Vagina (tissue), 2 donors: ENCODE measurements at regions not wholly inside any gene's neighbourhood (a gene's known extent, or its start where the extent isn't known, plus 50 kb on each side); places are given as distances from the start of the nearest gene placed in this dataset.
"Not testable (repeated sequence)": the region's sequence is repeated elsewhere in the genome, so short reads cannot be mapped to it uniquely, and the experiment has no call there.

Source experiments
- DNase-seq, 2 donors: peaks; one replicate each; pipeline ENCODE4 v3.0.0-alpha.2; 2017; ENCODE audit errors: extremely low spot score in 2 of 2
- H3K27ac ChIP-seq: fragments of 200-600 bp; sonication (generic); one replicate; pipeline ENCODE4 v1.5.1; 2019
- H3K27me3 ChIP-seq: fragments of 200-600 bp; sonication (generic); one replicate; pipeline ENCODE4 v1.5.1; 2019
- H3K36me3 ChIP-seq, 2 donors: fragments of 200-600 bp; sonication (generic); one replicate each; pipeline ENCODE4 v1.5.1; 2017 to 2019
- H3K4me1 ChIP-seq: fragments of 200-600 bp; sonication (generic); one replicate; pipeline ENCODE4 v1.5.1; 2019
- H3K4me3 ChIP-seq, 2 donors: fragments of 200-600 bp; sonication (generic); 1 replicate in 1 of 2; 2 replicates in 1 of 2; pipeline ENCODE4 v1.5.1; 2016 to 2019
- H3K9me3 ChIP-seq: fragments of 200-600 bp; sonication (generic); one replicate; pipeline ENCODE4 v1.5.1; 2019
- POLR2A ChIP-seq, 2 donors: fragments of 450-650 bp; IDR thresholded peaks; one replicate each; pipeline ENCODE4 v1.6.1; 2017; ENCODE audit warnings: antibody characterized with exemption in 2 of 2, mild to moderate bottlenecking in 2 of 2, moderate library complexity in 2 of 2
- POLR2AphosphoS5 ChIP-seq, 2 donors: sonication (generic); formaldehyde crosslinking; IDR thresholded peaks; one replicate each; pipeline ENCODE4 v1.9.0; 2017; ENCODE audit warnings: antibody characterized with exemption in 2 of 2, mild to moderate bottlenecking in 2 of 2, low read depth in 1 of 2; ENCODE audit not compliant: insufficient read depth in 1 of 2
- intact Hi-C: fragments of 100-400 bp; cut with DNase I; formaldehyde crosslinking; loops from one replicate; pipeline ENCODE4 v1.15.1; 2023
- TF ChIP-seq, protein P1 (sequence below), 3 experiments: fragments of 450-650 bp in 2 of 3; fragments of 200-600 bp in 1 of 3; sonication (generic) in 1 of 3; IDR thresholded peaks; one replicate each; pipeline ENCODE4 v1.5.1; 2017 to 2019; ENCODE audit warnings: antibody characterized with exemption in 3 of 3, mild to moderate bottlenecking in 2 of 3, moderate library complexity in 2 of 3

- H3K27me3 ChIP-seq, result no peaks in the 10 kb centered on the region
- no peak overlapping the region for H3K4me3 ChIP-seq
- H3K9me3 ChIP-seq, result no peaks in the 10 kb centered on the region
- TF ChIP-seq, protein P1, sequence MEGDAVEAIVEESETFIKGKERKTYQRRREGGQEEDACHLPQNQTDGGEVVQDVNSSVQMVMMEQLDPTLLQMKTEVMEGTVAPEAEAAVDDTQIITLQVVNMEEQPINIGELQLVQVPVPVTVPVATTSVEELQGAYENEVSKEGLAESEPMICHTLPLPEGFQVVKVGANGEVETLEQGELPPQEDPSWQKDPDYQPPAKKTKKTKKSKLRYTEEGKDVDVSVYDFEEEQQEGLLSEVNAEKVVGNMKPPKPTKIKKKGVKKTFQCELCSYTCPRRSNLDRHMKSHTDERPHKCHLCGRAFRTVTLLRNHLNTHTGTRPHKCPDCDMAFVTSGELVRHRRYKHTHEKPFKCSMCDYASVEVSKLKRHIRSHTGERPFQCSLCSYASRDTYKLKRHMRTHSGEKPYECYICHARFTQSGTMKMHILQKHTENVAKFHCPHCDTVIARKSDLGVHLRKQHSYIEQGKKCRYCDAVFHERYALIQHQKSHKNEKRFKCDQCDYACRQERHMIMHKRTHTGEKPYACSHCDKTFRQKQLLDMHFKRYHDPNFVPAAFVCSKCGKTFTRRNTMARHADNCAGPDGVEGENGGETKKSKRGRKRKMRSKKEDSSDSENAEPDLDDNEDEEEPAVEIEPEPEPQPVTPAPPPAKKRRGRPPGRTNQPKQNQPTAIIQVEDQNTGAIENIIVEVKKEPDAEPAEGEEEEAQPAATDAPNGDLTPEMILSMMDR (IDR thresholded peaks at IDR 0.05), result no peak
- no peak for TF ChIP-seq POLR2AphosphoS5 (IDR thresholded peaks at IDR 0.05; ENCODE audit: insufficient read depth in 1 of 2, low read depth in 1 of 2)
- TF ChIP-seq POLR2A (IDR thresholded peaks at IDR 0.05), result no peak
- intact Hi-C loops, result no loop called here
- no peaks in the 10 kb centered on the region for H3K4me1 ChIP-seq
- H3K27ac ChIP-seq, result no peak overlapping the region
- H3K36me3 ChIP-seq, result no peaks in the 10 kb centered on the region
- no peak for DNase-seq
Measured at GRCh38 chr5:121105921-121106320, 641.8 kb downstream of the PRR16 start.

- intact Hi-C loops, H3K4me1 ChIP-seq, H3K27me3 ChIP-seq, DNase-seq, H3K27ac ChIP-seq, H3K36me3 ChIP-seq, H3K9me3 ChIP-seq, H3K4me3 ChIP-seq: not testable (repeated sequence)
Measured at GRCh38 chr5:121106721-121107690, 642.9 kb downstream of the PRR16 start.

GRCh38 chr5:121108725-121109124 is 644.6 kb downstream of the PRR16 start:
- H3K27me3 ChIP-seq, result no peaks in the 10 kb centered on the region
- no peaks in the 10 kb centered on the region for H3K9me3 ChIP-seq
- no peaks in the 10 kb centered on the region for H3K36me3 ChIP-seq
- no peak for TF ChIP-seq POLR2A (IDR thresholded peaks at IDR 0.05)
- no peak overlapping the region for H3K27ac ChIP-seq
- no peak overlapping the region for H3K4me3 ChIP-seq
- H3K4me1 ChIP-seq, result no peaks in the 10 kb centered on the region
- intact Hi-C loops, result no loop called here
- no peak for DNase-seq

DNA sequence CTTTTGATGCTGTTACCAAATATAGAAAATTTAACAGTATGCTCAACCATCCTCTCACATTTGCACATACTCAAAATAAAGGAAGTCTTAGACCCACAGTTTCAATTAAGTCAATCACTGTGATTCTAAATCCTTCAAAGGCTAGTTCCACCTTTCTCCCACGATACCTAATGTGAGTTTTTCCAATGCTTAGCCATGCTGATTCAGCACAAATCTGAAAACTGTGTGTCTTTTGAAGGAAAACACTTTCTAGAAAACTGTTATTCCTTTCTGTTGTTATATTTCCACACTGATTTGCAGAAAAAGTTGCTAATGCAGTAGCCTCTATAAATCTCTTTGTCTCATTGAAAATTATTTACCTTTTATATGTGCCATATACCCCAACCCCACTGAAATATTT is 645.7 kb downstream of the PRR16 start:
- Histone ChIP-seq H3K36me3 (no peaks in the 10 kb centered on the region), H3K9me3 (no peaks in the 10 kb centered on the region), H3K4me1 (no peaks in the 10 kb centered on the region), H3K4me3 (no peak overlapping the region), H3K27me3 (no peaks in the 10 kb centered on the region), H3K27ac (no peak overlapping the region)
- intact Hi-C loops, result no loop called here
- no peak for TF ChIP-seq POLR2AphosphoS5 (IDR thresholded peaks at IDR 0.05; ENCODE audit: insufficient read depth in 1 of 2, low read depth in 1 of 2)
- TF ChIP-seq, protein P1 (IDR thresholded peaks at IDR 0.05), result no peak
- no peak for TF ChIP-seq POLR2A (IDR thresholded peaks at IDR 0.05)
- DNase-seq, result no peak

DNA sequence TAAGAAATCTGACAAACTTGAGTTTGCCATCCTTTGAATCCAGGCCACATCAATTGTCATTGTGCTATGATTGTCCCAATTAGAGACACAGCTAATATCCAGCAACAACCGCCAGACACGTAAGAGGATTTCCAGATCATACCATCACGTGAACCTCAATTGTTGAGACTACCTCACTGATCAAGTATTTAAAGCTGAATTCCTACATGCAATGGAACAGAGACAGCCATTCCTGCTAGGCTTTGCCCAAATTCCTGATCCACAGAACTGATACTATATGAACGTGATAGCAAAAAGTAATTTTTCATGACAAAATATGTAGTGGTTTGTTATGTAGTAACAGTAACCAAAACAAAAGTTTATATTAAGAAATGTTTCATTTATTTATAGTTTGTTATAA is 657.7 kb downstream of the PRR16 start:
- Histone ChIP-seq H3K27me3 (no peaks in the 10 kb centered on the region), H3K36me3 (no peaks in the 10 kb centered on the region), H3K4me1 (no peaks in the 10 kb centered on the region), H3K9me3 (no peaks in the 10 kb centered on the region), H3K27ac (no peak overlapping the region), H3K4me3 (no peak overlapping the region)
- TF ChIP-seq POLR2AphosphoS5 (IDR thresholded peaks at IDR 0.05; ENCODE audit: insufficient read depth in 1 of 2, low read depth in 1 of 2), result no peak
- no peak for TF ChIP-seq POLR2A (IDR thresholded peaks at IDR 0.05)
- TF ChIP-seq, protein P1 (IDR thresholded peaks at IDR 0.05), result no peak
- intact Hi-C loops, result no loop called here
- no peak for DNase-seq

DNA sequence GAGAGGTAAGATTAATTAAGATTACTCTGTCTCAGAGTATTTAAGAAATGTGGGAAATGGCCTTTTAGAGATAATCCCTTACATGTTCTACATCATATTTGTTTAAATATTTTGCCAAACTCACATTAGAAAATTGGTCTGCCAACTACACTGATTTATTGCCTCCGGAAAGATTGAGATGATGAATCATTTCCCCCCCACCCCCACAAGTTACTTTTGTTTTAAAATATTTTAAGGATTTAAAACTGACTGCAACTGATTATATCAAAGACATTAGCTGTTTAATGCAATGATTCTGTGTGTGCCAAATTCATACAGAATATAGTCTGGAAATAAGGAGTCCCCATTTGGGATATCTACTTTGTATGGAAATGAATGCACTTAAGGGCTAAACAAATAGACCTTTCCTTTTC is 674.4 kb downstream of the PRR16 start:
- no peak for TF ChIP-seq POLR2A (IDR thresholded peaks at IDR 0.05)
- TF ChIP-seq POLR2AphosphoS5 (IDR thresholded peaks at IDR 0.05; ENCODE audit: insufficient read depth in 1 of 2, low read depth in 1 of 2), result no peak
- TF ChIP-seq, protein P1 (IDR thresholded peaks at IDR 0.05), result no peak
- no peaks in the 10 kb centered on the region for H3K36me3 ChIP-seq
- no peaks in the 10 kb centered on the region for H3K4me1 ChIP-seq
- H3K9me3 ChIP-seq, result no peaks in the 10 kb centered on the region
- no peak for DNase-seq
- no peak overlapping the region for H3K27ac ChIP-seq
- no peak overlapping the region for H3K4me3 ChIP-seq
- intact Hi-C loops, result no loop called here
- H3K27me3 ChIP-seq, result no peaks in the 10 kb centered on the region
